ENCODE measurements at regions not wholly inside any gene's neighbourhood (a gene's known extent, or its start where the extent isn't known, plus 50 kb on each side); places are given as distances from the start of the nearest gene placed in this dataset.

GRCh38 chr1:195327361-195327760, 1280.9 kb downstream of the KCNT2 start:
- Histone ChIP-seq H3K27ac (ENCODE audit: low read length) (no peak overlapping the region), H3K9ac (ENCODE audit: low read depth, low read length) (no peak overlapping the region), H3K36me3 (ENCODE audit: insufficient read depth, low read depth, low read length) (no peaks in the 10 kb centered on the region), H3K4me1 (ENCODE audit: insufficient read depth, low read length) (no peaks in the 10 kb centered on the region), H3K4me3 (ENCODE audit: low read length) (no peak overlapping the region), H3K27me3 (ENCODE audit: insufficient read depth, low read length) (no peaks in the 10 kb centered on the region), H3K9me3 (ENCODE audit: insufficient read depth, low read depth, low read length) (no peaks in the 10 kb centered on the region)

GRCh38 chr1:195326325-195326724, 1281.9 kb downstream of the KCNT2 start:
- no peaks in the 10 kb centered on the region for H3K9me3 ChIP-seq (ENCODE audit: insufficient read depth, low read depth, low read length)
- H3K9ac ChIP-seq (ENCODE audit: low read depth, low read length): no peak overlapping the region
- H3K36me3 ChIP-seq (ENCODE audit: insufficient read depth, low read depth, low read length): no peaks in the 10 kb centered on the region
- H3K27ac ChIP-seq (ENCODE audit: low read length): no peak overlapping the region
- no peaks in the 10 kb centered on the region for H3K4me1 ChIP-seq (ENCODE audit: insufficient read depth, low read length)
- no peaks in the 10 kb centered on the region for H3K27me3 ChIP-seq (ENCODE audit: insufficient read depth, low read length)
- H3K4me3 ChIP-seq (ENCODE audit: low read length): no peak overlapping the region

GRCh38 chr1:195325181-195325580, 1283.1 kb downstream of the KCNT2 start:
- Histone ChIP-seq H3K9ac (ENCODE audit: low read depth, low read length) (no peak overlapping the region), H3K27ac (ENCODE audit: low read length) (no peak overlapping the region), H3K9me3 (ENCODE audit: insufficient read depth, low read depth, low read length) (no peaks in the 10 kb centered on the region), H3K27me3 (ENCODE audit: insufficient read depth, low read length) (no peaks in the 10 kb centered on the region), H3K4me1 (ENCODE audit: insufficient read depth, low read length) (no peaks in the 10 kb centered on the region), H3K36me3 (ENCODE audit: insufficient read depth, low read depth, low read length) (no peaks in the 10 kb centered on the region), H3K4me3 (ENCODE audit: low read length) (no peak overlapping the region)

GRCh38 chr1:195306281-195306680, 1302.0 kb downstream of the KCNT2 start:
- H3K4me3 ChIP-seq (ENCODE audit: low read length): no peak overlapping the region
- no peaks in the 10 kb centered on the region for H3K9me3 ChIP-seq (ENCODE audit: insufficient read depth, low read depth, low read length)
- no peaks in the 10 kb centered on the region for H3K4me1 ChIP-seq (ENCODE audit: insufficient read depth, low read length)
- H3K27ac ChIP-seq (ENCODE audit: low read length): no peak overlapping the region
- no peaks in the 10 kb centered on the region for H3K36me3 ChIP-seq (ENCODE audit: insufficient read depth, low read depth, low read length)
- H3K27me3 ChIP-seq (ENCODE audit: insufficient read depth, low read length): no peaks in the 10 kb centered on the region
- H3K9ac ChIP-seq (ENCODE audit: low read depth, low read length): no peak overlapping the region

- no peak overlapping the region for H3K27ac ChIP-seq (ENCODE audit: low read length)
- no peaks in the 10 kb centered on the region for H3K9me3 ChIP-seq (ENCODE audit: insufficient read depth, low read depth, low read length)
- H3K9ac ChIP-seq (ENCODE audit: low read depth, low read length): no peak overlapping the region
- no peaks in the 10 kb centered on the region for H3K4me1 ChIP-seq (ENCODE audit: insufficient read depth, low read length)
- H3K27me3 ChIP-seq (ENCODE audit: insufficient read depth, low read length): no peaks in the 10 kb centered on the region
- no peak overlapping the region for H3K4me3 ChIP-seq (ENCODE audit: low read length)
- H3K36me3 ChIP-seq (ENCODE audit: insufficient read depth, low read depth, low read length): no peaks in the 10 kb centered on the region
Measured at GRCh38 chr1:195294911-195295310, 1313.3 kb downstream of the KCNT2 start.

GRCh38 chr1:195278644-195279043, 1329.6 kb downstream of the KCNT2 start:
- Histone ChIP-seq H3K4me1 (ENCODE audit: insufficient read depth, low read length) (no peaks in the 10 kb centered on the region), H3K9me3 (ENCODE audit: insufficient read depth, low read depth, low read length) (no peaks in the 10 kb centered on the region), H3K27ac (ENCODE audit: low read length) (no peak overlapping the region), H3K27me3 (ENCODE audit: insufficient read depth, low read length) (no peaks in the 10 kb centered on the region), H3K4me3 (ENCODE audit: low read length) (no peak overlapping the region), H3K9ac (ENCODE audit: low read depth, low read length) (no peak overlapping the region), H3K36me3 (ENCODE audit: insufficient read depth, low read depth, low read length) (no peaks in the 10 kb centered on the region)

- H3K36me3 ChIP-seq (ENCODE audit: insufficient read depth, low read depth, low read length): no peaks in the 10 kb centered on the region
- no peaks in the 10 kb centered on the region for H3K9me3 ChIP-seq (ENCODE audit: insufficient read depth, low read depth, low read length)
- H3K27ac ChIP-seq (ENCODE audit: low read length): no peak overlapping the region
- no peak overlapping the region for H3K4me3 ChIP-seq (ENCODE audit: low read length)
- H3K9ac ChIP-seq (ENCODE audit: low read depth, low read length): no peak overlapping the region
- no peaks in the 10 kb centered on the region for H3K4me1 ChIP-seq (ENCODE audit: insufficient read depth, low read length)
- no peaks in the 10 kb centered on the region for H3K27me3 ChIP-seq (ENCODE audit: insufficient read depth, low read length)
Measured at GRCh38 chr1:195275710-195276109, 1332.5 kb downstream of the KCNT2 start.

- no peak overlapping the region for H3K9ac ChIP-seq (ENCODE audit: low read depth, low read length)
- H3K27me3 ChIP-seq (ENCODE audit: insufficient read depth, low read length): no peaks in the 10 kb centered on the region
- no peaks in the 10 kb centered on the region for H3K36me3 ChIP-seq (ENCODE audit: insufficient read depth, low read depth, low read length)
- H3K27ac ChIP-seq (ENCODE audit: low read length): no peak overlapping the region
- H3K4me1 ChIP-seq (ENCODE audit: insufficient read depth, low read length): no peaks in the 10 kb centered on the region
- no peaks in the 10 kb centered on the region for H3K9me3 ChIP-seq (ENCODE audit: insufficient read depth, low read depth, low read length)
- no peak overlapping the region for H3K4me3 ChIP-seq (ENCODE audit: low read length)
Measured at GRCh38 chr1:195251900-195252299, 1356.3 kb downstream of the KCNT2 start.

GRCh38 chr1:195243492-195243891, 1364.7 kb downstream of the KCNT2 start:
- H3K9ac ChIP-seq (ENCODE audit: low read depth, low read length): no peak overlapping the region
- H3K27me3 ChIP-seq (ENCODE audit: insufficient read depth, low read length): no peaks in the 10 kb centered on the region
- H3K4me1 ChIP-seq (ENCODE audit: insufficient read depth, low read length): no peaks in the 10 kb centered on the region
- H3K9me3 ChIP-seq (ENCODE audit: insufficient read depth, low read depth, low read length): no peaks in the 10 kb centered on the region; the same call in 1 of the 2 replicates
- no peaks in the 10 kb centered on the region for H3K36me3 ChIP-seq (ENCODE audit: insufficient read depth, low read depth, low read length)
- no peak overlapping the region for H3K4me3 ChIP-seq (ENCODE audit: low read length)
- H3K27ac ChIP-seq (ENCODE audit: low read length): no peak overlapping the region

- Histone ChIP-seq H3K4me3 (ENCODE audit: low read length) (no peak overlapping the region), H3K27ac (ENCODE audit: low read length) (no peak overlapping the region)
Measured at GRCh38 chr1:195241066-195241465, 1367.2 kb downstream of the KCNT2 start.

GRCh38 chr1:195238313-195238712, 1369.9 kb downstream of the KCNT2 start:
- H3K4me3 ChIP-seq (ENCODE audit: low read length): no peak overlapping the region
- H3K9me3 ChIP-seq (ENCODE audit: insufficient read depth, low read depth, low read length): no peaks in the 10 kb centered on the region; the same call in 1 of the 2 replicates
- no peaks in the 10 kb centered on the region for H3K4me1 ChIP-seq (ENCODE audit: insufficient read depth, low read length)
- no peaks in the 10 kb centered on the region for H3K36me3 ChIP-seq (ENCODE audit: insufficient read depth, low read depth, low read length)
- H3K9ac ChIP-seq (ENCODE audit: low read depth, low read length): no peak overlapping the region
- H3K27ac ChIP-seq (ENCODE audit: low read length): no peak overlapping the region
- H3K27me3 ChIP-seq (ENCODE audit: insufficient read depth, low read length): no peaks in the 10 kb centered on the region

More at GRCh38 chr1:195241066-195241465, 1367.2 kb downstream of the KCNT2 start:
- H3K9me3 ChIP-seq (ENCODE audit: insufficient read depth, low read depth, low read length): no peaks in the 10 kb centered on the region; the same call in 1 of the 2 replicates
- H3K9ac ChIP-seq (ENCODE audit: low read depth, low read length): no peak overlapping the region
- H3K27me3 ChIP-seq (ENCODE audit: insufficient read depth, low read length): no peaks in the 10 kb centered on the region
- H3K4me1 ChIP-seq (ENCODE audit: insufficient read depth, low read length): no peaks in the 10 kb centered on the region
- no peaks in the 10 kb centered on the region for H3K36me3 ChIP-seq (ENCODE audit: insufficient read depth, low read depth, low read length)

GRCh38 chr1:195236991-195237889, 1371.0 kb downstream of the KCNT2 start:
- H3K36me3 ChIP-seq (ENCODE audit: insufficient read depth, low read depth, low read length): no peaks in the 10 kb centered on the region
- H3K27me3 ChIP-seq (ENCODE audit: insufficient read depth, low read length): no peaks in the 10 kb centered on the region
- H3K4me3 ChIP-seq (ENCODE audit: low read length): no peak overlapping the region
- H3K9ac ChIP-seq (ENCODE audit: low read depth, low read length): no peak overlapping the region
- no peak overlapping the region for H3K27ac ChIP-seq (ENCODE audit: low read length)
- no peaks in the 10 kb centered on the region for H3K4me1 ChIP-seq (ENCODE audit: insufficient read depth, low read length)
- no peaks in the 10 kb centered on the region; the same call in 1 of the 2 replicates for H3K9me3 ChIP-seq (ENCODE audit: insufficient read depth, low read depth, low read length)
